ENCODE measurements at regions not wholly inside any gene's neighbourhood (a gene's known extent, or its start where the extent isn't known, plus 50 kb on each side); places are given as distances from the start of the nearest gene placed in this dataset.

- DNase-seq, result no peak
Measured at GRCh38 chr3:157632075-157632474, 128.9 kb upstream of the VEPH1 start.

DNA sequence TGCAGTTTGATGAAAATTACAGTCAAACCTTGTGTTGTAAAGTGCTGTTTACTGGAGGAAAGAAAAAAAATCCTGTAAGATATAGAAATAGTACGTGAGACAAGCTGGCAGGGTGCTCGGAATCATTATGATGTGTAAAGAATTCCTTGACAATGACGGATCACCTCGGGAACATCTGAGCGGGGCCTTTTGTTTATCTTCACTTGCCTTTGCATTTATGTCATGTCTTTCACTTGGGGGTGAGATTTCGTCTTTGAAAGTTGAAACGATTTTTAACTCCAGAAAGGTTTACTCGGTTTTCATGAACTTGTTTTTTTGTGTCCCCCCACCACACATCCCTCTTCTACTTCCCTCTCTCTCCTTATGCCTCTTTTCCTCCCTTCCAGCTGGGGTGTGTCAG lies 128.3 kb upstream of the VEPH1 start:
- DNase-seq, result peak in 1 of 3 donors; percentile 29

GRCh38 chr3:157626817-157627216 lies 123.6 kb upstream of the VEPH1 start:
- no peak for DNase-seq

DNA sequence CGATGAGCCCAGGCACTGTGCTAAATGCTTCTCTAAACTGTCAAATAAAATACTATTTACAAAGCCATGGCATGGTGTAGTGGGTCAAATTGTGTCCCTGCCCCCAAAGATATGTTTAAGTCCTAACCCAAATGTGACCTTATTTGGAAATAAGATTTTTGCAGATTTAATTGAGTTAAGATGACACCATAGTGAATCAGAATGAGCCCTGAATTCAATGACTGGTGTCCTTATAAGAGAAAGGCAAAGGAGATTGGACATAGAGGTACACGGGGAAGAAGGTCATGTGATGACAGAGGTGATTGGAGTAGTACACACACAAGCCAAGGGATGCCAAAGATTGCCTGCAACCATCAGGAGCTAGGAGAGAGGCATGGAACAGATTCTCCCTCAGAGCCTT lies 121.6 kb upstream of the VEPH1 start:
- no peak for DNase-seq

- DNase-seq, result peak in 1 of 3 donors; percentile 10
Measured at GRCh38 chr3:157618886-157619285, 115.7 kb upstream of the VEPH1 start.

DNA sequence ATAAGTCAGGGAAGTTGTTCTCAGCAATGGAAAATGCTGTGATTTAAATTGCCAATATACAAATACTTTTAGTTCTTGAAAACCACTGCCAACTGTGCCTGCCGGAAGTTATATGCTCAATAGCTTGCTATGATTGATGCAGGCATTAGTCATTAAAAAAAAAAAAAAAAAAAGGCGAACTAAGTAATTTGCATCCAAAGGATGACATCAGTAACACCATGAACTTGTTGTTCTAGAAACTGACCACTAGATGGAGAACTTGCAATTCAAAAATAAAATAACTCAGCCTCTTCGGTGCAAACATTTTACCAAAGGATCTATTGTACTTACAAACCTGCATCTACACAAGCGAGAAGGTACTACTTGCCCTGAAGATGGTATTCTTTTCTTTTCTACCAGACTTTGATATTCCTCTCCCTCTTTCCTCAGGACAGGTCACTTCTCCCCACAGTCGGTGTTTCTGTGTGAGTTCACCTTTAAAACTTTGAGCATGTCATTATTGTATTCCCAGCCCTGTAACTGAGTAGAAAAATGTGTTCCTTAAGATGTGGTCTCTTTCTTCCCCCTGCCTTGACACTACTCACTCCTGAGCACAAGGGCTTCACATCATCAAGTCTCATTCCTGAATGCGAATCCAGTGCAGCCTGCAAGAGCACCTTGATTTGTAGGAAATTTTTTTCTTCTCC lies 115.0 kb upstream of the VEPH1 start:
- peak; percentile 58 to 75 (median 72) for DNase-seq

DNA sequence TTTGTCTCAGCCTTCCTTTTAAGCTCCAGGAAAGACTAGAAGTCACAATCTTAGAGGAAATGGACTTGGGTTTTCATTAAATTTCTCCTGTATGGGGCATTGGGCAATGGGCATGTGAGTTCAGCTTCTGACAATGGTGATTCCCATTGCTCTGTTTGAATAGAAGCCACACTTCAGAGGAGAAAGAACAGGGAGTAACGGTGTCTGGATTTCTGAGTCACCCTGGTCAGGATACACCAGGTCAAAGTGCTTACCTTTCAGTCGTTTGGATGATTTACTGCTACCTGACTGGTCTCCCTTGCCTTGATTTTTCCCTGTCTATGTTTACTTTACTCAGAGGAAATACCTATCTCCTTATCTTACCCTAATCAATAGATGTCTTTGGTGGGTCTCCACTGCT lies 111.7 kb upstream of the VEPH1 start:
- no peak for DNase-seq

DNA sequence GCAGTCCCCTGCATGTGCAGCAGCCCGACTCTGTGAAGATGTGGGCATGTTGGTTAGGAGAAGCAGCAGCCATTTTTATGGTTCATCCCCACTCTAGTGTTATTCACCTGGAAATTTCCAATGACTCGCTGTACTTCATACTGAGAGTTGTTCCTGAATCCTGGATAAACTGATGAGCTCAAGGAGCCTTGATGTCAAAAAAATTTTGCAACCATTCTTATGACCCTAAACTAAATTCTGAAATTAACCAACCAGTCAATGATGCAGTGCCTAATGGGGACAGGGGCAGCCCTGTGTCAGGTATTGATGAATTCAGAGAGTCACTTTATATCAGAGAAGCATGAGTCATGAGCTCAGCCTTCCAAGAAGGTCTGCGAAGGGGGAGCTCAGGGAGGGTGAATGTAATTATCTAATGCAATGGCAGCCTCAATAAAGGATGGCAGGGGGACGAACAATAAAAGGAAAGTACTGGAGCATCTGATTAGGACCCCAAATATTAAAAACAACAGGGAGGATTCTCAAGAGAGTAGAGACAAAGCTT lies 108.4 kb upstream of the VEPH1 start:
- DNase-seq, result no peak

DNA sequence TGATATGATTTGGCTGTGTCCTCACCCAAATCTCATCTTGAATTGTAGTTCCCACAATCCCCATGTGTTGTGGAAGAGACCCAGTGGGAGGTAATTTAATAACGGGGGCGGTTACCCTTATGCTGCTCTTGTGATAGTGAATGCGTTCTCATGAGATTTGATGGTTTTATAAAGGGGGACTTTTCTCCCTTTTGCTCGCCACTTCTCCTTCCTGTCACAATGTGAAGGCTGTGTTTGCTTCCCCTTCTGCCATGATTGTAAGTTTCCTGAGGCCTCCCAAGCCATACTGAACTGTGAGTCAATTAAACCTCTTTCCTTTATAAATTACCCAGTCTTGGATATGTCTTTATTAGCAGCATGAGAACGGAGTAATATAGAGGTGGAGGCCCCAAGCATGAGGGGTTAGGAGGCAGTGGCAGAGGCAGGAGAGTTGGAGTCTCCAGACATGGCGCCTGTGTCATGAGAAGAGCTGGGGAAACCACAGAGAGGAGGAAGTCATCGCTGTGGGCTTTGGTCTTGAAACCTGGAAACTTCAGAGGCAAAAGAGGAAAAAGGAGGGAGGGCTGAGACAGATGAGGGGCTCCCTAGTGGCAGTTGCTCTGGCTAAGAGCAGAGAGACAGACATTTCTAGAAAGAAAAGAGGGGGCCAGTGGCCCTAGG lies 107.8 kb upstream of the VEPH1 start:
- no peak for DNase-seq

- no peak for DNase-seq
Measured at GRCh38 chr3:157607826-157608405, 104.7 kb upstream of the VEPH1 start.

GRCh38 chr3:157606852-157607197 lies 103.6 kb upstream of the VEPH1 start:
- DNase-seq, result no peak

DNA sequence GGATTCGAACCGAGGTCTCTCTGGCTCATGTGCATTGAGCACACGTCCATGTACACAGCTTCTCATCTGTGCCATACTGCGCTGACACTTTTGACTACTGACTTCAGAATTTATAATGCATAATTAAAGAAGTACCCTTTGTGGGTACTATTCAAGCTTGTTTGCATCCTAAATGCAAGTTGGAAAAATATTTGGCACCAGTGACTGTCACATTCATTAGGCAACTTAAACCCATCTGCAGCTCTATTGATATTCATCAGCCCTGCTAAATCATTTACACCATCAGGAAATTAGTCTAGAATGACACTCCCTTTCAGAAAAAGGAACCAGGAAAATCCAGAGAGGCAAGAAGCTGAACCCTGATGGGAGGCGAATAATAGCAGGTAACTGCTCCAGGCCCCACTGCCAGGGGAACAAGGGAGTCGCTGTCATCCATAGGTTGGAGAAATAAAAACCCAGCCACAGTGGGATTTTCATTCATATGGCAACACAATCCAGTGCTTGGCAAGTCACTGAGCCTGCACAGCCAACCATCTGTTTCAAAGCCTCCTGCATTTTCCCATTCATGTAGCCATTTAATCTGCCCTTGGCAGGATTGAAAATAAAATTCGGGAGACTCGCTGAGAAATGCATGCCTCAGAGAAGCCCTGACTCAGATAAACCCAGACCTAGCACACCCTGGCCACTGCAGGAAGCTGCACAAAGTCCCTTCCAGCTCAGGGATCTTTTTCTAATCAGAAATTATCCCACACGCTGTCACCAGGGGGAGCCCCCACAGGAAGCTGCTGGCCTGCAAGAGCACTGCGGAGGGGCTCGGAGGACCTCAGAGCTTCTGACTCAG lies 103.0 kb upstream of the VEPH1 start:
- DNase-seq, result peak; percentile 58 to 84 (median 65)

DNA sequence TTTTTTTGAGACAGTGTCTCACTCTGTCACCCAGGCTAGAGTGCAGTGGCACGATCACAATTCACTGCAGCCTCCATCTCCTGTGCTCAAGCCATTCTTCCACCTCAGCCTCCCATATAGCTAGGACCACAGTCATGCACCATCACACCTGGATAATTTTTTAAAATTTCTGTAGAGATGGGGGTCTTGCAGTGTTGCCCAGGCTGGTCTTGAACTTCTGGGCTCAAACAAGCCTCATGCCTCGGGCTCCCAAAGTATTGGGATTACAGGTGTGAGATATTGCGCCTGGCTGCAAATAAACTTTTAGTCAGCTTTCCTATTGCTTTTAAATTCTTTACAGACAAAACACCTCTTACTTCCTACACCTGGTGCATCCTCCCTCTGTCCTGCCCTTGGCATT lies 102.1 kb upstream of the VEPH1 start:
- DNase-seq, result no peak

DNA sequence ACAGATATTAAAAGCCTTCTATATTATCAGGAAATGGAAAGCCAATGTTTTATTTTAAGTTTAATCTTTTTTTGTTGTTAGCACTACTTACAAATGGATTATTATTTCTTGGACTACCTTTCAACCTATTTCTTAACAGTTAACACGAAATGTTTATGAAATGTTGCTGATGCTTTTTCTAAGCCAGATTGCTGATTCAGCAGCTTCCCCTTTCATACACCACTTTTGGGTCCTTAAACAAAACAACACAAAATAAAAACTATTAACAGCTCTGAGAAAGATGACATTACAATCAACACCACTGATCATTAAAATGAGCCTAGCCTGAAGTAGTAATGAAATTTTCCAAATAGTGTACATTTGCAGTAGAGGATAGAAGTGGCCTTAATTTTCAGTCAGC lies 99.2 kb upstream of the VEPH1 start:
- no peak for DNase-seq

- DNase-seq, result no peak
Measured at GRCh38 chr3:157595259-157595658, 92.0 kb upstream of the VEPH1 start.

GRCh38 chr3:157594413-157594812 lies 91.2 kb upstream of the VEPH1 start:
- peak in 1 of 3 donors; percentile 52 for DNase-seq

GRCh38 chr3:157592769-157593168 lies 89.6 kb upstream of the VEPH1 start:
- no peak for DNase-seq

DNA sequence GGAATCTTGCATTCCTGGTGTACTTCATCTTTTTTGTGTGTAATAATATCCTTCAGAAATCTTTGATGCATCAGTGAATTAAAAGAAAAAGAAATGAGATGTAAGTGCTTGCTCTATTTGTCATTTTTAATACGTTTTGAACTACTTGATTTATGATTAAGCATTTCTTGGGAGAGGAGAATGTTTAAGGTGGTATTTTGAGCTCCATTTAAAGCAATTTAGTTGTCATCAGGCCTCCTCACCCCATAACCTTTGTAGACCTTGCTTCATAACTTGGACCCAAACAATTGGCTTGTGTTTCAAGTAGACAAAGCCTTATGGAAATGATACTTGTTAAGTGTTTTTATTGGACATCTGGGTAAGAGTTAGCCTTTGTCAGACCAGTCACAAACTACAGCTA lies 87.1 kb upstream of the VEPH1 start:
- peak in 2 of 3 donors; percentile 11 to 40 for DNase-seq

GRCh38 chr3:157589211-157589610 lies 86.0 kb upstream of the VEPH1 start:
- peak in 2 of 3 donors; percentile 49 to 77 for DNase-seq

DNA sequence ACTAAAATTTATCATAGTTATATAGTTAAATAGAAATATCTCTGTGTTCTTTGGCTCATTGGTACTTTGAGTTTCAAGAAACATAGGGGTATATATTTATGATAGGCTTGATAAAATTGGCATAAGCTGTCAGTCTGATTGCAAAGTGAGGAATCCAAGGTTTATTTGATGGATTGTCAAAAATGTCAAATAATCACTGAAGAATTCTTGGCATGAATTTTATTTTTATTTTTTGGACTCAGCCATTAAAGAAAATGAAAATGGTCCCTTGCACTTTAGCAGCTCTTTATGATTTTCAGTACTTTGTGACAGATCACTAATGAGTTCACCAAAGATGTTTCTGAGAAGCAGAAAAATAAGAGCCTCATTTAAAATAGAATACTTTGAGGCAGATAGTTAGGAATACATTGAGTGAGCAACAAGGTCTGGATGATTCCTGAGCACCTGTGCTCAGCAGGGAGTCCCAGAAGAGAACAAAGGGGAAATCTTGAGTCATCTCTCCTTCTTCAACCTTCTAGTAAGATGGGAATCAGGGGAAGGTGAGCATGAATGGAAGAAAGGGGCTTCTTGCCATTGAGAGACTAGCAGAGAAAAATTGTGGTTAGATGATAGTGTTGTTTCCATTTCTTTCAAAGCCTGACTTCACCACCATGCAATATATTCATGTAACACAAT lies 85.3 kb upstream of the VEPH1 start:
- peak in 2 of 3 donors; percentile 14 to 47 for DNase-seq

- DNase-seq, result no peak
Measured at GRCh38 chr3:157586293-157586692, 83.1 kb upstream of the VEPH1 start.

- no peak for DNase-seq
Measured at GRCh38 chr3:157585386-157585785, 82.2 kb upstream of the VEPH1 start.

All from muscle of back (tissue), 3 donors.